HepG2 (cell line): ENCODE measurements at regions not wholly inside any gene's neighbourhood (a gene's known extent, or its start where the extent isn't known, plus 50 kb on each side); places are given as distances from the start of the nearest gene placed in this dataset.

Experiments
- ATAC-seq: fragments of 200-7000 bp; cut with Tn5 transposase; 3 replicates; pipeline ENCODE4 v1.9.1; 2020; ENCODE audit warnings: mild to moderate bottlenecking, moderate library complexity
- BruUV-seq: library from RNA; stranded (reverse); fragments of 400-500 nt; replicated peaks from 2 replicates; lab custom pipeline; 2021; lab: Mats Ljungman, UMichigan
- CTCF ChIA-PET: fragments of 300-600 bp; formaldehyde crosslinking; extraction: SDS; loops from one replicate; lab custom pipeline; 2021; ENCODE audit warnings: low total read pairs, inconsistent platforms, low intra/inter-chr PET ratio; lab: Yijun Ruan, JAX
- POLR2A ChIA-PET: fragments of 350-600 bp; sonication (Branson Sonifier 250); formaldehyde crosslinking; loops from one replicate; lab custom pipeline; 2020; ENCODE audit warnings: antibody characterized with exemption, inconsistent platforms; lab: Yijun Ruan, JAX
- DNase-seq: peaks from one replicate; pipeline ENCODE4 v3.0.0-alpha.2; 2015; ENCODE audit warnings: low spot score
- FAIRE-seq: peaks from 3 replicates; lab custom pipeline; 2011; peaks lifted over from hg19 to GRCh38; lab: Jason Lieb, UNC
- H2AFZ ChIP-seq: one replicate; pipeline ENCODE4 v1.6.1; 2011; ENCODE audit warnings: low read length, inconsistent platforms
- H3K27ac ChIP-seq: fragments of 300-600 bp; 3 replicates; pipeline ENCODE4 v1.8.0; 2011; ENCODE audit warnings: mixed run types, mild to moderate bottlenecking, mixed read lengths, low read length, inconsistent platforms; ENCODE audit not compliant: insufficient read depth; ENCODE audit errors: extremely low read length
- H3K27me3 ChIP-seq, 2 experiments: fragments of 200-600 bp in 1 of 2; 2 replicates in 1 of 2; 3 replicates in 1 of 2; pipeline versions ENCODE4 v1.6.0 to v1.8.0; 2011; ENCODE audit warnings: low read length in 2 of 2, mild to moderate bottlenecking in 2 of 2, moderate library complexity in 2 of 2, inconsistent platforms in 1 of 2; ENCODE audit not compliant: insufficient read depth in 2 of 2, control insufficient read depth in 1 of 2
- H3K36me3 ChIP-seq, 2 experiments: fragments of 200-600 bp in 1 of 2; replicated peaks in 1 of 2; 2 replicates in 1 of 2; 3 replicates in 1 of 2; pipeline versions ENCODE4 v1.5.1 to v1.8.0; 2011; ENCODE audit warnings: low read length in 2 of 2, inconsistent platforms in 1 of 2; ENCODE audit not compliant: insufficient read depth in 2 of 2, control insufficient read depth in 1 of 2
- H3K4me1 ChIP-seq: 2 replicates; pipeline ENCODE4 v1.5.1; 2012; ENCODE audit warnings: low read length, inconsistent platforms; ENCODE audit not compliant: insufficient read depth
- H3K4me2 ChIP-seq: 2 replicates; pipeline ENCODE4 v1.6.0; 2011; ENCODE audit warnings: low read depth, low read length, inconsistent platforms
- H3K4me3 ChIP-seq, 3 experiments: fragments of 200-600 bp in 1 of 3; sonication (generic), shearing (Covaris generic) in 1 of 3; replicated peaks in 1 of 3; 2 replicates each; pipeline ENCODE4 v1.5.1; 2011 to 2016; ENCODE audit warnings: low read length in 3 of 3, inconsistent platforms in 2 of 3, low read depth in 2 of 3, mild to moderate bottlenecking in 2 of 3, control low read depth in 1 of 3, mixed read lengths in 1 of 3; ENCODE audit not compliant: insufficient read depth in 1 of 3
- H3K79me2 ChIP-seq: one replicate; pipeline ENCODE4 v1.6.1; 2011; ENCODE audit warnings: low read length, inconsistent platforms; ENCODE audit not compliant: insufficient read depth
- H3K9ac ChIP-seq: 2 replicates; pipeline ENCODE4 v1.6.0; 2011; ENCODE audit warnings: mild to moderate bottlenecking, low read depth, low read length, inconsistent platforms; ENCODE audit not compliant: insufficient read depth
- H3K9me3 ChIP-seq: 2 replicates; pipeline ENCODE4 v1.5.1; 2012; ENCODE audit warnings: mild to moderate bottlenecking, low read length
- H4K20me1 ChIP-seq: 2 replicates; pipeline ENCODE4 v1.6.0; 2011; ENCODE audit warnings: inconsistent platforms, mild to moderate bottlenecking, low read length, moderate library complexity; ENCODE audit not compliant: insufficient read depth
- ELF3 ChIP-seq: IDR thresholded peaks from 2 replicates; pipeline ENCODE4 v1.6.1; 2016; ENCODE audit warnings: missing genetic modification reagents, missing compliant biosample characterization
- ERF ChIP-seq: IDR thresholded peaks from 2 replicates; pipeline ENCODE4 v1.6.1; 2018; ENCODE audit warnings: missing biosample characterization, missing genetic modification reagents
- FOXA3 ChIP-seq: IDR thresholded peaks from 2 replicates; pipeline ENCODE4 v1.6.1; 2016; ENCODE audit warnings: missing genetic modification reagents, missing compliant biosample characterization
- FOXJ3 ChIP-seq: sonication (generic); formaldehyde crosslinking; IDR thresholded peaks from 2 replicates; pipeline ENCODE4 v1.4.0; 2020; ENCODE audit warnings: missing genetic modification reagents, mild to moderate bottlenecking, borderline replicate concordance
- GABPA ChIP-seq, 2 experiments: IDR thresholded peaks; 2 replicates each; pipeline ENCODE4 v1.6.1; 2011 to 2016; ENCODE audit warnings: low read depth in 2 of 2, low read length in 1 of 2, missing biosample characterization in 1 of 2, missing genetic modification characterization in 1 of 2
- HMG20A ChIP-seq: IDR thresholded peaks from 2 replicates; pipeline ENCODE4 v1.6.1; 2016; ENCODE audit warnings: borderline replicate concordance
- KMT2B ChIP-seq: IDR thresholded peaks from 2 replicates; pipeline ENCODE4 v1.6.1; 2016; ENCODE audit warnings: missing genetic modification reagents, missing compliant biosample characterization
- MIER2 ChIP-seq: IDR thresholded peaks from 2 replicates; pipeline ENCODE4 v1.6.1; 2016; ENCODE audit warnings: missing biosample characterization, missing genetic modification reagents
- MIER3 ChIP-seq: IDR thresholded peaks from 2 replicates; pipeline ENCODE4 v1.6.1; 2016; ENCODE audit warnings: missing compliant biosample characterization, borderline replicate concordance
- MTF2 ChIP-seq: sonication (generic); formaldehyde crosslinking; IDR thresholded peaks from 2 replicates; pipeline ENCODE4 v1.5.0; 2020; ENCODE audit warnings: missing genetic modification reagents, borderline replicate concordance
- NR2F6 ChIP-seq, 2 experiments: IDR thresholded peaks; 2 replicates each; pipeline ENCODE4 v1.6.1; 2016; ENCODE audit warnings: antibody characterized with exemption in 1 of 2, mild to moderate bottlenecking in 1 of 2
- PRDM4 ChIP-seq: sonication (generic); formaldehyde crosslinking; IDR thresholded peaks from 2 replicates; pipeline ENCODE4 v1.9.0; 2021; ENCODE audit warnings: missing genetic modification reagents, borderline replicate concordance
- RFX1 ChIP-seq: fragments of 450-650 bp; IDR thresholded peaks from 2 replicates; pipeline ENCODE4 v1.6.1; 2017
- SALL1 ChIP-seq: sonication (generic); formaldehyde crosslinking; IDR thresholded peaks from 2 replicates; pipeline ENCODE4 v1.8.0; 2022; ENCODE audit warnings: mild to moderate bottlenecking, missing genetic modification reagents
- UBTF ChIP-seq: sonication (generic); formaldehyde crosslinking; IDR thresholded peaks from 2 replicates; pipeline ENCODE4 v1.4.0; 2020; ENCODE audit warnings: mild to moderate bottlenecking, missing genetic modification reagents
- ZNF30 ChIP-seq: sonication (generic); formaldehyde crosslinking; IDR thresholded peaks from 2 replicates; pipeline ENCODE4 v1.5.0; 2020; ENCODE audit warnings: mild to moderate bottlenecking, missing genetic modification reagents
- ZNF782 ChIP-seq: sonication (generic); formaldehyde crosslinking; IDR thresholded peaks from 2 replicates; pipeline ENCODE4 v1.4.0; 2020; ENCODE audit warnings: missing genetic modification reagents, mild to moderate bottlenecking, borderline replicate concordance
- ZSCAN9 ChIP-seq: IDR thresholded peaks from 2 replicates; pipeline ENCODE4 v1.6.1; 2016; ENCODE audit warnings: borderline replicate concordance
- WGBS: methylation state at CpG from one replicate; pipeline ENCODE4 v1.1.6; 2017; ENCODE audit warnings: low lambda C conversion rate; 5-methylcytosine and 5-hydroxymethylcytosine counted together
- in situ Hi-C: cut with HindIII; loops from 2 replicates; pipeline ENCODE4 v1.10.0; 2017; ENCODE audit warnings: low pct_unique_long_range_greater_than_20kb; ENCODE audit not compliant: extremely low pct_ligation_motif_present
- intact Hi-C: fragments of 100-400 bp; cut with micrococcal nuclease; formaldehyde crosslinking; loops from one replicate; pipeline ENCODE4 v1.10.0; 2022; ENCODE audit not compliant: unreplicated experiment

DNA sequence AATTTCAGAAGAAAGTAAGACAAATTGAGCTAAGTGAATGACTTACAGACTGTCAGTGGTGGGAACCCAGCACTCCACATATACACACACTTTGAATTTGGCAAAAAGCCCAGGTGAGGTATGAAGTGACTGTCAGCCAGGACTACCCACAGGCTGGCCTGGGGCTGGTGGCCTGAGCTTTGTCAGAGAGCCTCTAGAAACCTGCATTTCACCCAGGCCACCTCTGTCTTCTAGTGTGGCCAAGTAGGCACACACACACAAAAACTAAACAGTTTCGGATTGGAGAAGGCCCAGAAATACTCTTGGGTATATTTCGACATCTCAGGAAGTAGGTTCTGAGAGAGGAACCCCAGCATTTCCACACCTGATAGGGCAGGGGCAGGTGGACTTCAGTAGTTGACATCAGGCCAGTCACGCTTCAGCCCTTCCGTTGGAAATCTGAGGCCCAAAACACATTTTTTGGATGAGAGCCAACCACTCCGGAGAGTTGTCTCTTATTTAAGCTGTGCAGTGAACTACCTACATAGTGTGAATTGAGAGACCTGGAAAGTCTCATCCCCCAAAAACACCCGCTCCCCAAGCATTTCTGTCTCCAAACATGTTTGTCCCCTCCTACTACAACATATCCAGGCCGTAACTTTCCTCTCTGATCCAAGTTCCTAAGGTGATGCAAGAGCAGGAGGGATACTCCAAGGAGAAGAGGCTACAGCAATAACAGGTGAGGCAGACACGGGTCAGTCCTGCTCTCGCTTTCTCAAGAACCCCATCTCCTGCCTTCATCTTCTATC, 167.2 kb upstream of the PROX1 start (continued):
- TF ChIP-seq KMT2B (CRISPR knock-in tag): no peak
- no peak for TF ChIP-seq MIER2 (CRISPR knock-in tag)
- 0 out of 2 replicates have a peak, but pooled peaks have one; percentile 1 for TF ChIP-seq NR2F6 (IDR thresholded peaks at IDR 0.05)
- TF ChIP-seq NR2F6 (CRISPR knock-in tag; IDR thresholded peaks at IDR 0.05): no peak
- no peak for TF ChIP-seq ZSCAN9 (CRISPR knock-in tag)
- TF ChIP-seq PRDM4 (CRISPR knock-in tag): no peak
- TF ChIP-seq ZNF782 (CRISPR knock-in tag): peak; percentile 16; the same call in 1 of the 2 replicates

DNA sequence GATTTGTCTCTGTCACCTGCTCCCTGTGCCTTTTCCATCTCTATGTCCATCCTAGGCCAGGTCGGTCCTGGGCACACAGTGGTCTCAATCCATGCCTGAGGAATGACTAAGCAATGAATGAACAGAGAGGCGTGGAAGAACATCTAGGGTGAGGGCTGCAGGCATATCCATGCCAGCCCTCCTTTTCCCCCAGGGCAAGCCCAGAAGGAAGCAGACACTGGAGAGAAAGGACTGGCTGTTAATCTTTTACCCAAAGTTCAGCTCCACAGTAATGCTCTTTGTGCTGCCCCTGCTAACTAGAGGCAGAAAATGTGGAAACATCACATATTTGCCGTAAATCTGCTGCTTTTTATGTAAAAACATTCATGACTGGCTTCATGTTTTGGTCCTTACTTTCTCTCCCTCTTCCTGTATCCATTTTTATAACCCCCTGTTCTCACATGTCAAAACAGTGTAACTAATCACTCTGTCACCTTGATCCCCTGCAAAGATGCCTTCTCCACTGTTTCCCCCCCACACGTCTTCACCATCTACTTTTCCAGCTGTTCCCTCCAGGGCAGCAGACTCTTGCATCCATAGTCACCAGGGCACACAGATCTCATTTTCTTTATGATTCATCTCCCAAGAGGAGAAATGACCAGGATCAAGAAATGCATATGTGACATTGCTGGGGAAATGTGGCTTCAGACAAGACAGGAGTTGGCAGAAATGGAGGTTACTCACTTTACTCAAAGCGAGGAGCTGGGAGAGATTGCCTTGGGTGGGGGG, 166.4 kb upstream of the PROX1 start:
- ChIA-PET CTCF (no interaction called here), POLR2A (interaction anchor here (0.6 to 2.4 kb wide), 6 partner anchors 10 to 329 kb away, joined by 3 to 8 read pairs (median 4); no protein-coding TSS in a partner anchor)
- H3K4me2 ChIP-seq: peak overlapping the region; percentile 84
- no peaks in the 10 kb centered on the region for H3K36me3 ChIP-seq
- H3K27me3 ChIP-seq: no peaks in the 10 kb centered on the region
- H3K9ac ChIP-seq: peak overlapping the region; percentile 44
- H3K79me2 ChIP-seq: no peaks in the 10 kb centered on the region
- peak; percentile 94 for ATAC-seq
- H3K4me3 ChIP-seq: peak overlapping the region in 2 of 3 experiments; percentile 8 to 49; a peak in 3 of 6 replicates
- H3K4me1 ChIP-seq: peaks cover 48% of the 10 kb centered on the region
- peak overlapping the region; percentile 62 for H2AFZ ChIP-seq
- peak overlapping the region; percentile 67 for H3K27ac ChIP-seq
- intact Hi-C loops (loop anchor here (10.0 kb wide), 1 partner anchor 447 kb away; no protein-coding TSS in a partner anchor), in situ Hi-C loops (no loop called here)
- no peaks in the 10 kb centered on the region for H3K9me3 ChIP-seq
- WGBS: 15% methylated on average over 5 of the region's 5 CpGs
- BruUV-seq: no TSS peak
- peak; percentile 64 for DNase-seq
- no peaks in the 10 kb centered on the region for H4K20me1 ChIP-seq
- FAIRE-seq: peak; percentile 48
- TF ChIP-seq RFX1: no peak
- 0 out of 2 replicates have a peak, but pooled peaks have one; percentile 38 for TF ChIP-seq ERF (CRISPR knock-in tag)
- no peak for TF ChIP-seq MIER3 (CRISPR knock-in tag)
- TF ChIP-seq ZNF30 (CRISPR knock-in tag): no peak
- no peak for TF ChIP-seq GABPA (IDR thresholded peaks at IDR 0.05; ENCODE audit: low read depth, low read length)
- no peak for TF ChIP-seq GABPA (CRISPR knock-in tag; IDR thresholded peaks at IDR 0.05; ENCODE audit: low read depth)
- peak; percentile 37; the same call in 1 of the 2 replicates for TF ChIP-seq SALL1 (CRISPR knock-in tag)
- TF ChIP-seq FOXA3 (CRISPR knock-in tag): 0 out of 2 replicates have a peak, but pooled peaks have one; percentile 8
- TF ChIP-seq FOXJ3: peak; percentile 26; the same call in 1 of the 2 replicates
- TF ChIP-seq HMG20A (CRISPR knock-in tag): no peak; the same call in 1 of the 2 replicates
- no peak for TF ChIP-seq UBTF (CRISPR knock-in tag)
- peak; percentile 69; the same call in 1 of the 2 replicates for TF ChIP-seq ELF3
- no peak for TF ChIP-seq MTF2
